Middle frontal gyrus (tissue), 1 donor: ENCODE measurements at regions not wholly inside any gene's neighbourhood (a gene's known extent, or its start where the extent isn't known, plus 50 kb on each side); places are given as distances from the start of the nearest gene placed in this dataset.

Experiments
- DNase-seq: peaks from one replicate; pipeline ENCODE4 v3.0.0-alpha.2; 2015; ENCODE audit warnings: low spot score; ENCODE audit errors: extremely low spot score

DNA sequence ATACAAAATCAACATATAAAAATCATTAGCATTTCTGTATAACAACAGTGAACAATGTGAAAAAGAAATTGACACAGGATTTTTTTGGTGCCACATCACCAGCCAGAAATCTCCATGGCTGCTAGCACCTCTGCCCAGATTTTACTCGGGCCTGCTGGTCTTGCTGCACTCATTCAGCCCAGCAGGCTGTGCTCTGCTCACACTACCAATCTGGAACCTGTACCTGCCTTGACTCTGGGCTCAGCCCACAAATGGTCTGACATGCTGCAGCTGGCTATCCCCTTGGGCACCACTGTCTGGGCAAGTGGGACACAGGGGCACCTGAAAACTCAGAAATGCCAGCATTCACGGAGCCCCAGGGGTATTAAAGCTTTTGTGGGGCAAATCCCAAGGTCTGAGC lies 392.5 kb upstream of the NRXN1 start:
- no peak for DNase-seq

DNA sequence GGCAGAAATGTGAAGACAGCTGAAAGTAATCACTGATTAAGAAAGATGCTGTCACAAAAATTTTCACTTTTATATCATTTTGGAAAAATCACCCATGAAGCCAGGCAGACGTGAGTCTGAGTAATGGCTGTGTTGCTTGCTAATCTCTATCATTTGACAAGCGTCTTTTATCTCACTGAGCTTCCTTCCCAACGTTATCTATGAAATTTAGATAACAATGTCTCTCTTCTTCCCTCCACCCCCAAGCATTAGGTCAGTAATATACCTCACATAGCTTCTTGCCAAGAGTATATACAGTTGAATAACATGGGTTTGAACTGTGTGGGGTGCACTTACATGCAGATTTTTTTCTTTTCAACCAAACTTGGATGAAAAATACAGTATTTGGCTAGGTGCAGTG lies 388.6 kb upstream of the NRXN1 start:
- no peak for DNase-seq

DNA sequence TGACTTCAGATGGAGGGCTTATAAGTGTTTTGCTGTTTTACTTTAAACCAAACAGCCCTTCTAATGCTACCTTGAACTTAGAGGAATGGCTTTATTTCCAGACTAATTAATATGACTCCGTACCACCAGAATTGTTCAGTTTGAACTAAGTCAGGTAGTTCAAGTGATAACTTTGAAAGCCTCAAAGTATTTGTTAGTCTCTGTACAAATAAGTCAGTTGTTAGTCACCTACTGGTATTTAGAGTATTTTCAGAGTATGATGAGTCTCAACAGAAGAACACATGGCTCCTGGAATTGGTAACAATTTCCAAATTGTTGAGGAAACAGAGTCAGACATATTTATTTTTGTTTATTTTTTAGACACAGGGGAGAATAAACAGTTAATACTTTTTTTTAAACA lies 381.8 kb upstream of the NRXN1 start:
- no peak for DNase-seq

DNA sequence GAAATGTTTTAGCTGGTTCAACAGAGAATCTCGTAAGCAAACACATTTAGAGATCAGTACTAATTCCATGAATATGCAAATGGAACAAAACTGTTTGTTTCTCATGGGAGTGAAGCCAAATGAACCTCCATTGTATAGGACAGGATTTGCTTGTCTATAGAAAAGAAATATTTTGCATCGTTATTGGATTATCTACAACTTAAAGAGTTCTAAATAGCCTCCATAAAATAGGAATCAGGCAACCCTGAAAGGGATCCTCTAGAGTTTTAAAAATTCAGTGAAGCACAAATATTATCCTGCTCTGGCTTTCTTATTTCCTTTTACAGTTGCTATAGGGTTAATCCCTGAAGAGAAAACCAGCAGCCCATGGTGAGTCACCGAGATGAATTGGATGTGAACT lies 378.4 kb upstream of the NRXN1 start:
- DNase-seq = no peak

DNA sequence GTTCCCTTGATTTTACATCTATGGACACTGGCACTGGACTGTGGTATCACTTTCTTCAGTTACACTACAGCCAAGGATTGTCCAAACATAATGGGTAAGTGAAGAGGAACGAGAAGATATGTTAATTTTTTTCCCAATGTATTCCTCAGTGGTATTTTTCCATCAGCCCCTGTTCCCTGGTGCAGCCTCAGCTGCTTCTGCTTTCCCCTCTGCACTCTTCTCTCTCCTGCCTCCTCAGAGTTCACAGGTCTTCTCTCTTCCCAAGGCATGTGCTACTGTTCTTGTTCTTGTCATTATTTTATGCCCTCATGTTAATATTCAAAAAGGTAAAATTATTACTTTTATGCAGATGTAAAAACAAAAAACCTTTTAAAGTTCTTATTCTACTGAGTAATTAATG lies 378.0 kb upstream of the NRXN1 start:
- no peak for DNase-seq

DNA sequence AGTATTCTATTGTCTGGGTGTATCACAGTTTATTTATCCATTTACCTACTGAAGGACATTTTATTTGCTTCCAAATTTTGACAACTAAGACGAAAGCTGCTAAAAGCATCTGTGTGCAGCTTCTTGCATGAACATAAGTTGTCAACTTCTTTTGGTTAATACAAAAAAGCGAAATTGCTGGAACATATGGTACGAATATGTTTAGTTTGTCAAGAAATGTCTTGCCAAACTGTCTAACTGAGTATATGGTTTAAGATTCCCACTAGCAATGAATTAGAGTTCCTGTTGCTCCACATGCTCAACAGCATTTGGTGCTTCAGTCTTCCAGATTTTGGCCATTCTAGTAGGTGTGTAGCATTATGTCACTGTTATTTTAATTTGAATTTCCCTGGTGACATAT lies 372.3 kb upstream of the NRXN1 start:
- DNase-seq = no peak

DNA sequence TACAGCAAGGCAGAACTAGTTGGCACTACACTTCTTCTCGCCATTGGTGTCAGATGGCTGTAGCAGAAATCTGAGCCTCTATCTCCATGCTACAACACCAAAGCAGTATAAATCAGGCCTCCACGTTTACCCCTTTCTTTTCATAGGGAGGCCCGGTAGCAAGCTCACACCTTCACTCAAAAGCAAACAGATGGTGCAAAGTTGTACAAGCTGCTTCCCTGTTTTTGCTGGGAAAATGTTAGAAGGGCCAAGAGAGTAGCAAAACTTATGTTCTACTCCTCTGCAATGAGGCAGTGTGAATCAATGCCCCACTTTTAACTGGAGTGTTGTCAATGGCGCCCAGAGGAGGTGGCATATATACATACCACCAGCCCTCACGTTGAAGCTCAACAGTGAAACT lies 369.6 kb upstream of the NRXN1 start:
- DNase-seq = no peak

DNA sequence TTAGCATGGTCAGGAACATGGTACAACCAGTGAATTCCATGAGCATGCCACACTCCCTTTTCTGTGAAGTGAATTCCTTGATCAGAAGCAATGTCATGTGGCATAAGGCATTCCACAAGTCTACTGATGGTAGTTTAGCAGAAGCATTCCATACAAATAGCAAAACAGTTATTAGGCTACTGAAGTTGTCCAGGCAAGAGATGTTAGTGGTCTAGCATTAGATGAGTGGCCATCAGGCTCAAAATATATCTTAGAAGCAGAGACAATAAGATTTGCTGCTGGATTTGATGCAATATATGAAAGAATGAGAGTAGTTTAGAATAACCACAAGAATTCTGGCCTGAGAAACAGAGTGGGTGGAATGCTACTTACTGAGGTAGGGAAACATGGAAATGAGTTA lies 355.3 kb upstream of the NRXN1 start:
- DNase-seq = no peak

DNA sequence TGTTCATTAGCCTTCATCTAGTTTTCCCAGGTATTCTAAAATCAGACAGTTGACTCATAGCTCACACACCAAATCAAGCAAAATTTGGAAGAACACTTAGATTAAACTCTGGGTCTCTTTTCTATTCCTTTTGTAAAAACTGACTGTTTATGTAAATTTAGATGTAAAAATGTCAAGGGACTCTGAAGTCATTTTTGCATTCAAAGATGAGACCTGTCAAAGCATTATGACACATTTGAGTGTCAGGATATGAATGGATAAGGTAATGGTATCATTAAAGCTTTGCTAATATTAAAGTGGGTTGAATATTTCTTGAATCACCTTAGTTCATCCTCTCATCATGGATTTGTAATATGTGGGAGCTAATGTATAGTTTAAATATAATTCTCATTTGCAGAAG lies 348.1 kb upstream of the NRXN1 start:
- no peak for DNase-seq

DNA sequence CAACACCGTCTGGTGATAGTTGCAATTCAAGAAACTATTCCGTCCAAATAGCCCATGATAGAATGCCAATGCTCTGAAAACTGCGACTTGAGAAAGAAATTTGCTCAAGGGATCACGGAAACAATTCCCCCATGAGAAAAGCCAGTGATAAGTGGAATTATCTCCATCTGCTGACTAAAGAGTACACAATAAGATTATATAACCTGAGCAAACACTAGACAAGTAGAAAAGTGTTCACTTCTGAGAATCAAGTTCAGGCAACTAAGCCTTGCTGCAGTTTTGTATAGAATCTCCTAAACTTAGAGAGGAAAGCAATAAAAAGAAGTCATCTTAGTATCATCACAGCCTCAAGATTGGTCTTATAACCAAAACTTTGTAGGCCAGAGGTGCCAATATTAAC lies 336.3 kb upstream of the NRXN1 start:
- no peak for DNase-seq

DNA sequence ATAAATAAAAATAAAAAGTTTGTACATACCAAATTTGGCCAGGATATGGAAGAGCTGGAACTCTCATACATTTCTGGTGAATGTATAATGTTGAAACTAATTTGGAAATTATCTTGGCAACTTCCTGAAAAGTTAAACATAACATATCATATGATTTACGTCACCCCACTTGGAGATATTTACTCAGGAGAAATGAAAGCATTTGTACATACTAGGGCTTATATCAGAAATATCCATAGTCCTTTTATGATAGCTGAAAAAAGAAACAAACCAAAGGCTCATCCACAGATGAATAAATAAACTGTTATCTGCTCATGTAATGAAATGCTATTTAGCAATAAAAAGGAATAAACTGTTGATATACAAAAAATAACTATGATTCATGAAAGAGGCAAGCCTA lies 318.2 kb upstream of the NRXN1 start:
- DNase-seq = no peak

DNA sequence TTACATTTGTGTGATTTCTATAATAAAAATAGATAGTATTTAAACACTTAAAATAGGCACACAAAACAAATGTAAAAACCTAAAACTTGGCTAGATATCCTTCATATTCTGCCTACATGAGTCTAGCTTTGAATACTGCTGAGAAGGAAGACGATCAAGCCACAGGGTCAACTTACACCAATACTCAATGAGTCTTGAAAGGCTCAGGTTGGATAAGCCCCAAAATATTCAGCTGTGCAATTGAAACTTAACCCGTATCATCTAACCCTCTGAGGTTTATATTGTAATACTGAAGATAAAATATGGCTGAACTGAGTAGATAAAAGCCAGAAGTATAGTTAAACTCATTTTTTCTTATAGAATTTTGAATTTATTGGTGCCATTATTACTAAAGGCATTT lies 313.0 kb upstream of the NRXN1 start:
- no peak for DNase-seq

DNA sequence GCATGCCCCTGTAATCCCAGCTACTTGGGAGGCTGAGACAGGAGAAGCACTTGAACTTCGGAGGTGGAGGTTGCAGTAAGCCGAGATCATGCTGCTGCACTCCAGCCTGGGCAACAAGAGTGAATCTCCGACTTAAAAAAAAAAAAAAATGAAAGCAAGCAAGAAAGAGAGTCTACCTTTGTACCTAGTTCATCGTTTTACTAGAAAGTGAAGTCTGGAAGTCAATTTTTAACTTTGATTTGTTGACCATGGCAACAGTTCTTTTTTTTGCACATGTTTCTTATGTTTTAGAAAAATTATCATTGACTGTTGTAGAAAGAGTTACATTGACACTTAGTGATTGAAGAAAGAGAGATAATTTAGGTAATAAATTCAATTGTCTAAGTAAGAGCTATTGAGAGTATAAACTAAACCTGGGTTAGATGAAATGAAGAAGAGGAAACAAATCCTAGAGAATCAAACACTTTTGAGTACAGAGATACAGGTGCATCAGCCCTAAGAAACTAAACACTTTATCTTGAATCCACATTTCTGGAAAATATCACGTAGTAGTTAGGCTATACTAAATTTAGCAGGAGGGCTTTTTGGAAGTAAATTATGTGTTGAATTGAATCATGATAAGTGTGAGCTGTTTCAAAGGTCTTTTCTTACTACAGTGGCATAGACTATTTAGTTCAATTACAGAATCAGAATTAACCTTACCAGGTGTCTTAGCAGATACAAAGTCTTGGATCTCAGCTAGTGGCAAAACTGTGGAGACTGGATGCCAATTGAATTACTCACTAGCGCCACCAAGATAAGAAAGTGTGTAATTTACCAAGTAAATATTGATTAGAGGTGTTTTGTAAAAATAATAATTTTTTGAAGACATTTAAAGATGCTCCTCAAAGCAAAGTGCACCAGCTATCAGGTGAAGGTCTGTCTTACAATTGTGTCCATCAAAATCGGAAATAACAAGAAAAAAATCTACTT lies 303.4 kb upstream of the NRXN1 start:
- DNase-seq = no peak

DNA sequence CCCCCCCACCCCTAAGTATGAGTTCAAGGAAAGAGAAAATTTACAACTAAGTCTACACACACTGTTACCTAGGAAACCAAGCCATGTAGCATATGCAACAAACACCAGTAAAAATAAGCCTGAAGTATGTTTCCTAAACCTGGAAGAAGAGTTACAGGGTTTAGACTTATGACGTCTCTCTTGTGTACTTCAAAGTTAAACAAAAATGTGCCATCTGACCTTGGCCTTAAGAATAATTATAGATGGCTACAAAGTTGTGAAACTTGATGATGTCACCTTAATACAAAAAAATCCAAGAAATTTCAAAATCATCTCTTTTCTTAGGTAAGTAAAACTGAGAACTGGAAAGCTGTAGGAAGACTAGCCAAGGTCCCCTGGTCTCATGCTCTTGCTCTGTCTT lies 297.6 kb upstream of the NRXN1 start:
- DNase-seq = no peak

DNA sequence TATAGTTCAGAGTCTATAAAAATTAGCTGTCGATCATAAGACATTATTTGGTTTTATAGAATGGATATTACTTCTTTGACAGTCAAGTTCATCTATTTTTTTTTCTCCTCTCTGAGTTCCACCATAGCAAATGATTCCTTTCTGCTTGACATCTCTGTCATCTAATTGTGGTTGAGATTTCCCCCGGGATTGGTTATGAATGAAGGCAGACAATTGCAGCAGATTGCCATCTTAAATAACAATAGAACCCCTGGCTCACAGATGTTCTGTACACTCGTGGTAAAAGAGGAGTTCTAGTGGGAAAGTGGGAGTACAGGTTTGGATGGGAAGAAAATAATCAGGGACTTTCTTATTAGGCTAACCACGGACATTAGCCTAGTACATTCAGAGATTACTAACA lies 292.1 kb upstream of the NRXN1 start:
- DNase-seq = no peak

DNA sequence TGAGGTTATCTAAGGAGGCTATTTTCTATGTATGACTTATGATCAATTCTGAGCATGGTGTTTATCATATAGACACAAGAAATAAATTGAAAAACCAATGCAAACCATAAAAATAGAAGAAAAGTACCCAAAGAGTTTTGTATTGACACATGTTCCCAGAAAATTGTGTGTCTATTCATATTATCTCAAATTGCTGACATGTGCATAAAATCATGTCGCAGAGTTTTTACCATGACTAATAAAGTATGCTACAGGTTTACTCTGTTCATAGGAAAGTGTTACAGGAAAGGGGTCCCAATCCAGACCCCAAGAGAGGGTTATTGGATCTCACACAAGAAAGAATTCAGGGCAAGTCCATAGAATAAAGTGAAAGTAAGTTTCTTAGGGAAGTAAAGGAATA lies 290.7 kb upstream of the NRXN1 start:
- no peak for DNase-seq

DNA sequence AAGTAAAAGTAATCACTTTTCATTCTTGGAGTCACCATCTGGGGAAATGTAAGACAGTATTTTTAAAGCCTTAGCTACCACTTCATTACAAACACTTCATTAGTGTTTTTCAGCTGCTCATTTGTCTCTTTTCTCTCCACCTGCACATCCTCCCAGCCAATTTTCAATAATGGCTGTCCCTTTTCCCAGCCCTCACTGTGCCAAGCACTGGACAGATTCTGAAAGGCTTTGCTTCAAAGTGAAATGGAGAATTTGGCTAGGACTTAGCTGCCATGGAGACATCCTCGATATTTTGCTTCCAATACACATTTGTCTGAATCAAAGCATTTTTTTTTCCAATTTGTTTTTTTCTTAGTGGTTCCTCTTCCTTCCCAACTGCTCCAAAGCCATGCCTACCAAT lies 272.4 kb upstream of the NRXN1 start:
- no peak for DNase-seq

DNA sequence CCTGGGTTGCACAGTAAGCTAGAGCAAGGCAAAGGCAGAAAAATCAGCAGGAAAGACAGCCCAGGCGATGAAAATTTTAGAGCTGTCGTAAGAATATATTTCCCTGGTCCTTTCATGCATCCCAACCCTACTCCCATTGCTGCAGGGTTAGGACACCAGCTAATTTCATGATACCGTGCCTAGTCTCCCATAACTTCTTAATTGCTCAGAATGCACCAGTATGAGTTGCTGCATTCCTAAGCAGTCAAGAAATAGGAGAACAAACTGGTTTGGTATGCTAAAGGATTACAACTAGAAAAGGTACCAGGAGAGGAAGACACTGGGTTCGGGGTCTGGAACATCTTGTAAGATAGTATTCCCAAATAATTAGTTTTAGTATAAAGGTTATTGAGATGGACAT lies 269.4 kb upstream of the NRXN1 start:
- DNase-seq = no peak

DNA sequence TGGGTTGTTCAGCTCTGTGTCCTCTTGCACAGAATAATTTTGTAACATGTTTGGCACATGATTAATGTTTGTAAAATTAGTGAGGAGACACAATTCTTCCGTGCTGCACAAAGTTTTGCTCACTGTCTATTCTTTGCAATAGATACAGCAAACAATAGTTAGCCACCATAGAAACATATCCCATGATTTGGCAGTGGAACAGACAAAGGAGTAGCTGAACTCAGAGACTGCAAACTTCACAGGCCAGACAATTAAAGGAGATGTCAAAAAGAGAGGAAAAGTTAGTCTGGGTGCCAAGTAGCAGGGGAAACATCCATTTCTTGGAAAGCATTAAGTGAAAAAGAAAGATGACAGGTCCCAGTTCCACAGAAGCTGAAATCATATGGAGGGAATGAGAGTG lies 267.4 kb upstream of the NRXN1 start:
- no peak for DNase-seq

DNA sequence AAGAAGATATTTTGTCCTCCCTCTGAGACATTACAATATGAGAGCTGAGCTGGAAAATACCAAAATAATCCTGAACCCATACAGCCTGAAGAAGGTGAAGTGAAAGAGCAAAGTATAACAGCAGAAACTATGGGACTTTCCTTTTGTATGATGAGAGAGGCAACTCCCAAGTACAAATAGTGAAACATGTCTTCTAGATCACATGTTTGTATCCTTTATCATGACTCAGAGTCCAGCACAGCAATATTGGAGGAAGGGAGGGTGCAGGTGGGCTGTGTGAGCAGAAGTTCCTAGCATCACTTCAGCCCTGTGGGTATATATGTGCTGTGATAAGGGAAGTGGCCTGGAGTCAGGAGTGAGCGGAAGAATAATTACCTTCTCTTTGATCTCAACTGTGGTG lies 265.6 kb upstream of the NRXN1 start:
- no peak for DNase-seq

DNA sequence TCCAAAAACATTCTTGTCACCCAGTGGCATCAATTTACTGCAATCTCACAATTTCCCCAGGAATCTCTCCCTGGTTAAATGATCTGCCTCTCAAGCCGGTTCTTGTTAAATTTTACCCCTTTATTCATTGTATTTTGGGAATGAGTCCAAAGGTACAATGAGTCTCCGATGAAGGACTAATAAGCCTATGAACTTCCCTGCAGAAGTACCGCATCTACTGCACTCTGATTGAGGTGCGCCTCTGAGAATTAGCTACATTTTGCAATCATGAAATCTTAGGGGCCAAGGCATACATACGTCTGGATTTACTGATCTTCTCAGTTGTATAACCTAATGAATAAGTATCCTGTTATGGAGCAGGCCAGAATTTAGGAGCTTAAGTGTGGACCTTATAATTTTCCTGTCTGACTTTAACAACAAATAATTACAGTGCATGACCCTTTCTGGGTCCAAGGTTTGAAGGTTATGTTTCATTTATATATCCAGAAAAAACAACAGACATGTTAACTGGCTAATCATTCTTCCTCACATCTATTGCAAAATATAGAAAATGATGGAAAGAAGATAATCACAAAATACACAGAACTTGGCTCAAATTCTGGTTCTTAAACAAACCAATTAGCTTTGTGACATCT lies 261.8 kb upstream of the NRXN1 start:
- no peak for DNase-seq

DNA sequence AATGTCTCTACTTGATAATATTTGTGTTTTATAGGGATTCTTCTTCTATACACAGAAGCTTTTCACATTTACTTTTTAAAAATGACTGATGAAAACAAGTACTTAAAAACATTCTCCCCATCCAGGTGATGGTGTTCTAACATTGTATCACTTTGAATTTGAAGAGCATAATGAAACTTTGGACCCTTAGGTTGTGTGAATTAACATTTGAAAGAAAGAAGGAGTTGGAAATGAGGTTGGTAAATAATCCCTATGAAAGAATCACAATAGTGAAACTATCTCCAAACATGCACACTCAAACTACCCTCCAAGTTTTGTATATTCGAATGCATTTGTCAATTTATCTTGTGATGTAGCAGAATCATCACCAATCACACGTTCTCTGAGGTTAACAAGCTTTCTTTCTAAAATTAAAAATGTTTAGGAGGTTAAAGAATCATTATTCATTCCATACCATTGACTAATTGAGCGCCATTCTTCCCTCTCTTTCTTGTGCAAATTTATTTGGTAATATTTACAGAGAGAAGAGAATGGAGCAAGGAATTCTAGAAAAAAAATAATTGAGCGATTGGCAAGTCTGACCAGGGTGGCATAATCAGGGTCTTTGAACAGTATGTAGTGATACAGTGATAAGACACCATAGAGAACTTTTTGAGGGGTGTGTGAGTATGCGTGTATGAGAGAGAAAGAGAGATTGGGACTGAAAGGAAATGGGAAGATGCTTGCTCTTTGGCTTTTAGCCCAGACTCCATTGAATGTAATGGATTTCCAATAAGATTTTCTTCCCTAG lies 260.0 kb upstream of the NRXN1 start:
- no peak for DNase-seq
